Duodenal mucosa (tissue), 2 donors: ENCODE measurements at regions not wholly inside any gene's neighbourhood (a gene's known extent, or its start where the extent isn't known, plus 50 kb on each side); places are given as distances from the start of the nearest gene placed in this dataset.

Source experiments
- H3K27ac ChIP-seq: one replicate; pipeline ENCODE4 v1.7.0; 2013; ENCODE audit warnings: low read depth, low read length
- H3K27me3 ChIP-seq, 2 donors: one replicate each; pipeline ENCODE4 v1.7.0; 2013; ENCODE audit warnings: low read length in 2 of 2, control low read depth in 1 of 2; ENCODE audit not compliant: insufficient read depth in 2 of 2, control insufficient read depth in 1 of 2
- H3K36me3 ChIP-seq, 2 donors: one replicate each; pipeline ENCODE4 v1.7.0; 2013; ENCODE audit warnings: low read length in 2 of 2, control low read depth in 1 of 2; ENCODE audit not compliant: insufficient read depth in 2 of 2, control insufficient read depth in 1 of 2
- H3K4me1 ChIP-seq, 2 donors: one replicate each; pipeline ENCODE4 v1.7.0; 2013; ENCODE audit warnings: low read length in 2 of 2, control low read depth in 1 of 2; ENCODE audit not compliant: insufficient read depth in 2 of 2, control insufficient read depth in 1 of 2
- H3K4me3 ChIP-seq, 2 donors: one replicate each; pipeline ENCODE4 v1.7.0; 2013; ENCODE audit warnings: low read length in 2 of 2, low read depth in 1 of 2
- H3K9ac ChIP-seq, 2 donors: one replicate each; pipeline ENCODE4 v1.7.0; 2013; ENCODE audit warnings: low read length in 2 of 2, low read depth in 1 of 2
- H3K9me3 ChIP-seq, 2 donors: one replicate each; pipeline ENCODE4 v1.7.0; 2013; ENCODE audit warnings: low read length in 2 of 2, control low read depth in 1 of 2; ENCODE audit not compliant: control insufficient read depth in 1 of 2

DNA sequence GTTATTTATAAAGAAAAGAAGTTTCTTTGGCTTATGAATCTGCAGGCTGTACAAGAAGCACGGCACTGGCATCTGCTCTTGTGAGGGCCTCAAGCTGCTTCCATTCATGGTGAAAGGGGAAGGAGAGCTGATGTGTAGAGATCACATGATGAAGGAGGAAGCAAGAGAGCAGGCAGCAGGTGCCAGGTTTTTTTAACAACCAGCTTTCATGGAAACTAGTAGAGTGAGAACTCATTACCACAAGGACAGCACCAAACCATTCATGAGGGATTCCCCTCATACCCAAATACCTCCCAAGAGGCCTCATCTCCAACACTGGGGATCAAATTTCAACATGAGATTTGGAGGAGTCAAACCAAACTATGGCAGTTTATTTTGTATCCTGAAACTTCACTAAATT is 85.8 kb upstream of the CAMK1G start:
- Histone ChIP-seq H3K27ac (no peak overlapping the region), H3K4me1 (no peaks in the 10 kb centered on the region), H3K4me3 (no peak overlapping the region), H3K27me3 (no peaks in the 10 kb centered on the region), H3K9me3 (no peaks in the 10 kb centered on the region), H3K36me3 (no peaks in the 10 kb centered on the region), H3K9ac (no peak overlapping the region)

DNA sequence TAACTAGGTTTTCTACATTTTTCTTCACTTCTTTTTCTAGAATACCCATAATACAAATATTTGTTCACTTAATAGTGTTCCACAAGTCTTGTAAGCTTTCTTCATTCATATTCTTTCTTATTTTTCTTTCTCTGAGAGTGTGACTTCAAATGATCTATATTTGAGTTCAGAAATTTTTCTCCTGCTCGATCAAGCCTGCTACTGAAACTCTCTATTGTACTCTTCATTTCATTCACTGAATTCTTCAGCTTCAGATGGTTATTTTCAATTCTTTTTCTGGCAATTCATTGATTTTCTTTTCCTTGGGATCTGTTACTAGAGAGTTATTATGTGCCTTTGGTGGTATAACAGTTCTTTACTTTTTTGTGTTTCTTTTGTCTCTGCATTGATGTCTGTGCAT is 82.5 kb upstream of the CAMK1G start:
- no peaks in the 10 kb centered on the region for H3K4me1 ChIP-seq
- no peak overlapping the region for H3K4me3 ChIP-seq
- H3K9me3 ChIP-seq, result no peaks in the 10 kb centered on the region
- H3K27ac ChIP-seq, result no peak overlapping the region
- H3K36me3 ChIP-seq, result no peaks in the 10 kb centered on the region
- H3K9ac ChIP-seq, result no peak overlapping the region
- no peaks in the 10 kb centered on the region for H3K27me3 ChIP-seq

DNA sequence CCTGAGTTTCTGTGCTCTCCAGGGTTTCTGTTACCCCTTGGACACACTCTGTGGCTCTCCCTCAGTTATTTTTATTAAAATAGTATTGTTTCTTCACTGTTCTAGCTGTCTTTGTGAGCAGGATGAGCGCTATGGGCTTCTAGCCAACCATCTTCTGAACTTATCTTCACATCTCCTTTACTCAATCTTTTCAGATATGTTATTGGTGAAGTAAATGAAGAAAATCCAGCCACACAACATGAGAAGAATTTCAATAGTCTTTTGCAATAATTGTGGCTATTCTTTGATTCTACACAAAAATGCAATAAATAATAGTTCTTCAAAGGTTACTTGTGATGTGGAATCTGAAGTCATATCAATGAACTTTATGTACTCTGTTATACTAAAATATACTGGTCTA is 80.3 kb upstream of the CAMK1G start:
- H3K27me3 ChIP-seq, result no peaks in the 10 kb centered on the region
- no peak overlapping the region for H3K4me3 ChIP-seq
- H3K27ac ChIP-seq, result no peak overlapping the region
- H3K9ac ChIP-seq, result no peak overlapping the region
- H3K9me3 ChIP-seq, result no peaks in the 10 kb centered on the region
- H3K4me1 ChIP-seq, result no peaks in the 10 kb centered on the region
- H3K36me3 ChIP-seq, result no peaks in the 10 kb centered on the region

DNA sequence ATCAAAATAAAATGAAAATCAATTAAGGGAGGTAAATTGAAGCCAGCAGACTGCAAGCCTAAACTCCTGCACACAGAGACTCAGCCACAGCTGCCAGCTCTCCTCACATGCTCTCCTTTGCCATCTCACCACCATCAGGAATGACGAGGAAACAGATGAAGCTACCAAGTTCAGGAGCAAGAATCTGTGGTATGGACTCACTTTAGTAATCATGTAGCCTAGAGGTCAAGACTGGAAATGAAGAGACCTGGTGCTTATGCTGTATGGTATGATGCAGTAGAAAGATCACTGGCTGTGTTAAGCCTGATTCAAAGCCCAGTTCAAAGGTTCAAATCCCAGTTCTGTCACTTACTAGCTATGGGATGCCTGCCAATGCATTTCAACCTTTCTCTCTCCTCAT is 78.9 kb upstream of the CAMK1G start:
- no peaks in the 10 kb centered on the region for H3K4me1 ChIP-seq
- no peaks in the 10 kb centered on the region for H3K9me3 ChIP-seq
- H3K9ac ChIP-seq, result no peak overlapping the region
- no peak overlapping the region for H3K27ac ChIP-seq
- no peak overlapping the region for H3K4me3 ChIP-seq
- no peaks in the 10 kb centered on the region for H3K36me3 ChIP-seq
- H3K27me3 ChIP-seq, result no peaks in the 10 kb centered on the region

DNA sequence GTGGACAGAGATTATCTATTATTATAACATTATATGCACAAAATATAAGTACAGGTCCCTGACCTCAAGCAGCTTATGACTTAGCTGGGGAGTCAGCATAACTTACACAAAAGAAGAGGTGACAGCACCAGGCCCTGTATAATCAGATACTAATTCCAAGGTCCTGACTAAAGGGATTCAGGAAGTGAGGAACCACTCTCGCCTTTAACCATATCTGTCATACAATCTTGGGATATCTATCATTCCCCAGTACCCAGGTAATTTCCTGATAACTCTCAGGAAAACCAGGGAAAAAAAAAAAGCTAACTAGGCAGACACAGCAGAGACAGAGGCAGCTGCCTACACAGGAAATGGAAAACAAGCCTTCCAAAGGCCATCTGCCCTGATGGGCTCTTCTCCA is 78.5 kb upstream of the CAMK1G start:
- Histone ChIP-seq H3K9me3 (no peaks in the 10 kb centered on the region), H3K36me3 (no peaks in the 10 kb centered on the region), H3K4me3 (no peak overlapping the region), H3K9ac (no peak overlapping the region), H3K27me3 (no peaks in the 10 kb centered on the region), H3K27ac (no peak overlapping the region), H3K4me1 (no peaks in the 10 kb centered on the region)

DNA sequence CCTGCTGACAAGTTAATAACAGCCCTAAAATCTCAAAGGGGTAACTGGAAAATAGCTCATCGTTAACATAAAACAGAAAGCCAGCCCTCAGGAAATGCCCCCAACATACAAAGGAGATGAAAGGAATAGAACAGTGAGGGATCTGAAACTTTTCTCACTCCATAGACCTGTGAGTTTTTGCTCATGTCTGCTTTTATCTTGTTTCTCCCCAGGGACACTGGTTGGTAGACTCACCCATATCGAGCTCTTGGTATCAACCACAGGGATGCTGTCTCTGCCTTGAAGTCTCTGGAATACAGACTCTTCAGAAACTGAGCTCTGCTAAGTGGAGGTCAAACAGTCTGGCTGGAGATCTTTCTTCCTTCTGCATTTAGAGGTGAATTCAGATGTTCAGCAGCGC is 77.4 kb upstream of the CAMK1G start:
- Histone ChIP-seq H3K9ac (no peak overlapping the region), H3K27ac (no peak overlapping the region), H3K36me3 (no peaks in the 10 kb centered on the region), H3K4me1 (no peaks in the 10 kb centered on the region), H3K9me3 (no peaks in the 10 kb centered on the region), H3K27me3 (no peaks in the 10 kb centered on the region), H3K4me3 (no peak overlapping the region)

DNA sequence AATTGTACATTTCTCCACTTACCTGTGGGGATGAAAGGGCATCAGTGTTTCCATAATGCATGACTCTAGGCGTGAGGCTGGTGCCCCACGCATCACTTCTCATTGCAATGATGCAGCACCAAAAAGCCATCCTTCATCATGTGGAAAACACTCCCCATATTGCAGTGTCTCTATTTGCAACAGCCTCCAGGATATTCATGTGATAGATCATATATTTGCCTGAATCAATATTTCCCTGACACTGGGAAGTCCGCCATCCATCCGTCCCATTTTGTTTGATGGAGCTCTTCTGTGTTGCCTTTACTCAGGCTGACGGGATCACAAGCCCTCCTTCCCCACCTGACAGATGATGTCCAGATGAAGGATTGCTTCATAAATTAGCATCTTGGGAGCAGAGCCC is 74.5 kb upstream of the CAMK1G start:
- Histone ChIP-seq H3K9me3 (no peaks in the 10 kb centered on the region), H3K27ac (no peak overlapping the region), H3K4me3 (no peak overlapping the region)

DNA sequence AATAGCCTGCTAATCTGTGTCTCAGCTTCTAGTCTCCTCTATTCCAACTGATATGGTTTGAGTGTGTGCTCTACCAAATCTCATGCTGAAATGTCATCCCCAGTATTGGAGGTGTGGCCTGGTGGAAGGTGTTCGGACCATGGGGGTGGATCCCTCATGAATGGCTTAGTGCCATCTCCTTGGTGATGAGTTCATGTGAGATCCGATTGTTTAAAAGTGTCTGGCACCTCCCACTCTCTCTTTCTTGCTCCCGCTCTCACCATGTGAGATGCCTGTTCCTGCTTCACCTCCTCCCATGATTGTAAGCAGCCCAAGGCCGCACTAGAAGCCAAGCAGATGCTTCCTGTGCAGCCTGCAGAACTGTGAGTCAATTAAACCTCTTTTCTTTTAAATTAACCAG is 73.5 kb upstream of the CAMK1G start:
- Histone ChIP-seq H3K4me3 (no peak overlapping the region), H3K36me3 (no peaks in the 10 kb centered on the region), H3K9me3 (no peaks in the 10 kb centered on the region), H3K27me3 (no peaks in the 10 kb centered on the region), H3K27ac (no peak overlapping the region), H3K9ac (no peak overlapping the region), H3K4me1 (no peaks in the 10 kb centered on the region)

More for the DNA sequence above, 74.5 kb upstream of the CAMK1G start:
- H3K4me1 ChIP-seq, result no peaks in the 10 kb centered on the region
- H3K27me3 ChIP-seq, result no peaks in the 10 kb centered on the region
- no peaks in the 10 kb centered on the region for H3K36me3 ChIP-seq
- H3K9ac ChIP-seq, result no peak overlapping the region

DNA sequence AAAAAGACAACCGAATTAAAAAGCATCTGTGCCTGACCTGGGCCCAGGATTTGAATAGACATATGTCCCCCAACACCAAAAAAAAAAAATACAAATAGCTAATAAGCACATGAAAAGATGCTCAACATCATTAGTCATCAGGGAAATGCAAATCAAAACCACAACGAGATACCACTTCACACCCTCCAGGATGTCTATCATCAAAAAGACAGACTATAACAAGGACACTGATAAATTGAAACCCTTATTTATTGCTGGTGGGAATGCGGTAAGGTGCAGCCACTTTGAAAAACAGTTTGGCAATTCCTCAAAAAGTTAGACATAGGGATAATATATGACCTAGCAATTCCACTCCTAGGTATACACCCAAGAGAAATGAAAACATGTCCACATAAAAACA is 72.3 kb upstream of the CAMK1G start:
- Histone ChIP-seq H3K9ac (no peak overlapping the region), H3K27ac (no peak overlapping the region), H3K27me3 (no peaks in the 10 kb centered on the region), H3K4me1 (no peaks in the 10 kb centered on the region), H3K9me3 (no peaks in the 10 kb centered on the region), H3K36me3 (no peaks in the 10 kb centered on the region), H3K4me3 (no peak overlapping the region)

DNA sequence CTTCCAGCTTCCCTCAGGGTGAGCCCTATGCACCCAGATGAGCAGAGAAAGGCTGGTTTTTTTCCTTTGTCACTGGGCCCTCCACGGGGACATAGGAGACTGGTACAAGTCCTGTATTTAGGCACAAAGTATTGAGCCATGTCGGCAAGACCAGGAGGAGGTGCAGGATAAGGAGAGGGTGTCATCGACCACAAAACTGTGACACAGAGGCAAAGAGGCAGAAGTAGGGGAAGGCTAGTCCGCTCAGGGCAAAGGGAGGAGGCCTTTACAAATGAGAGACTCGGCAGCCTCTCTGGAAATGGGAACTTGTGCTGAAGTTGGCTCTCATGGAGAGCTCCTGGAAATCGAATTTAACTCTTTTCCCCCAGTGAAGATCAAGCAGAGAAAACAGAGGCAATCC is 70.7 kb upstream of the CAMK1G start:
- H3K27me3 ChIP-seq, result no peaks in the 10 kb centered on the region
- no peak overlapping the region for H3K4me3 ChIP-seq
- no peak overlapping the region for H3K9ac ChIP-seq
- no peaks in the 10 kb centered on the region for H3K4me1 ChIP-seq
- H3K36me3 ChIP-seq, result no peaks in the 10 kb centered on the region
- no peak overlapping the region for H3K27ac ChIP-seq
- no peaks in the 10 kb centered on the region for H3K9me3 ChIP-seq

DNA sequence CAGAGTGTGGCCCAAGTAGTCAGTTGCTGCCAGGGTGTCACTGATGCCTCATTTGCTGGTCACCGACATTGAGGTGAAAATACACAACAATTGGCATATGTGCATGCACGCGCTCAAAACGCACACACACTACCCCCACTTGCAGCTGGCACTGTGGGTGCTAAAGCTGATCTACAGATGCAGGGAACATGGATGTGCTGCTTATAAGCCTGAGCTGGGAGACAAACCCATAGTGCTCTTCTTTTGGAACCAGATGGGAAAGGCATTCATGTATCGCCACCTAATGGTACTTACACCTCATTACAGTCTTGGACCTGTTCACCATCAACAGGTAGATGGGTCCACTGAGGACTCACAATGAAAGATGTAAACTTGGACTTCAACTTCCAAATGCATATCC is 70.3 kb upstream of the CAMK1G start:
- Histone ChIP-seq H3K27ac (no peak overlapping the region), H3K27me3 (no peaks in the 10 kb centered on the region), H3K4me1 (no peaks in the 10 kb centered on the region), H3K36me3 (no peaks in the 10 kb centered on the region), H3K9me3 (no peaks in the 10 kb centered on the region), H3K4me3 (no peak overlapping the region), H3K9ac (no peak overlapping the region)
